ENCODE measurements at regions not wholly inside any gene's neighbourhood (a gene's known extent, or its start where the extent isn't known, plus 50 kb on each side); places are given as distances from the start of the nearest gene placed in this dataset.

DNA sequence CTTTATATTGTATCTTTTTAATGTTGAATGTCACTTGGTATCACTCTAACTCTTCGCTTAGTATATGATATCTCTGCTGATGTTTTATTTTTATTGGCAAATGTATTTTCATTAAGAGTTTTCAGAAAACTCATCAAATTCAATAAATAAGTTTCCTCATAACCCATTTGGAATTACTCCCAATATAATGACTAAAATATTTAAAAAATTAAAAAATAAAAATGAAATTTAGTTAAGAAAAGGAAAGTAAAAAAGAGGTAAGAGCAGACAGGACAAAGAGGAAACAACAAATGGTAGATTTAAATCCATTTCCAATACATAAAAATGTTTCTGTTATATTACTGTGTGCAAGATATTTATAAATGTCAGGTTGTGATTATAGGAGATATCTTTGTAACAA lies 548.9 kb upstream of the SPRY2 start:
- Histone ChIP-seq H3K27ac (ENCODE audit: low read depth in 1 of 2, low read length in 2 of 2) (no peak overlapping the region), H3K4me3 (ENCODE audit: low read depth in 1 of 3, low read length in 3 of 3) (no peak overlapping the region), H3K9me3 (ENCODE audit: control insufficient read depth in 4 of 4, low read length in 3 of 4) (no peaks in the 10 kb centered on the region), H3K36me3 (ENCODE audit: control insufficient read depth in 4 of 4, insufficient read depth in 3 of 4, low read depth in 1 of 4, low read length in 3 of 4) (no peaks in the 10 kb centered on the region), H3K4me1 (ENCODE audit: control insufficient read depth in 4 of 4, insufficient read depth in 4 of 4, low read length in 3 of 4) (no peaks in the 10 kb centered on the region), H3K9ac (ENCODE audit: low read depth in 1 of 2, low read length in 2 of 2) (no peak overlapping the region), H3K27me3 (ENCODE audit: control insufficient read depth in 4 of 4, insufficient read depth in 4 of 4, low read length in 3 of 4) (no peaks in the 10 kb centered on the region)
- DNase-seq (ENCODE audit: low spot score): no peak
- 78% methylated on average over 1 of the region's 1 CpG for WGBS
- TF ChIP-seq, protein P1, sequence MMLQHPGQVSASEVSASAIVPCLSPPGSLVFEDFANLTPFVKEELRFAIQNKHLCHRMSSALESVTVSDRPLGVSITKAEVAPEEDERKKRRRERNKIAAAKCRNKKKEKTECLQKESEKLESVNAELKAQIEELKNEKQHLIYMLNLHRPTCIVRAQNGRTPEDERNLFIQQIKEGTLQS (IDR thresholded peaks at IDR 0.05): no peak
- TF ChIP-seq, protein P2, sequence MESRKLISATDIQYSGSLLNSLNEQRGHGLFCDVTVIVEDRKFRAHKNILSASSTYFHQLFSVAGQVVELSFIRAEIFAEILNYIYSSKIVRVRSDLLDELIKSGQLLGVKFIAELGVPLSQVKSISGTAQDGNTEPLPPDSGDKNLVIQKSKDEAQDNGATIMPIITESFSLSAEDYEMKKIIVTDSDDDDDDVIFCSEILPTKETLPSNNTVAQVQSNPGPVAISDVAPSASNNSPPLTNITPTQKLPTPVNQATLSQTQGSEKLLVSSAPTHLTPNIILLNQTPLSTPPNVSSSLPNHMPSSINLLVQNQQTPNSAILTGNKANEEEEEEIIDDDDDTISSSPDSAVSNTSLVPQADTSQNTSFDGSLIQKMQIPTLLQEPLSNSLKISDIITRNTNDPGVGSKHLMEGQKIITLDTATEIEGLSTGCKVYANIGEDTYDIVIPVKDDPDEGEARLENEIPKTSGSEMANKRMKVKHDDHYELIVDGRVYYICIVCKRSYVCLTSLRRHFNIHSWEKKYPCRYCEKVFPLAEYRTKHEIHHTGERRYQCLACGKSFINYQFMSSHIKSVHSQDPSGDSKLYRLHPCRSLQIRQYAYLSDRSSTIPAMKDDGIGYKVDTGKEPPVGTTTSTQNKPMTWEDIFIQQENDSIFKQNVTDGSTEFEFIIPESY (IDR thresholded peaks at IDR 0.05): no peak
- TF ChIP-seq, protein P3, sequence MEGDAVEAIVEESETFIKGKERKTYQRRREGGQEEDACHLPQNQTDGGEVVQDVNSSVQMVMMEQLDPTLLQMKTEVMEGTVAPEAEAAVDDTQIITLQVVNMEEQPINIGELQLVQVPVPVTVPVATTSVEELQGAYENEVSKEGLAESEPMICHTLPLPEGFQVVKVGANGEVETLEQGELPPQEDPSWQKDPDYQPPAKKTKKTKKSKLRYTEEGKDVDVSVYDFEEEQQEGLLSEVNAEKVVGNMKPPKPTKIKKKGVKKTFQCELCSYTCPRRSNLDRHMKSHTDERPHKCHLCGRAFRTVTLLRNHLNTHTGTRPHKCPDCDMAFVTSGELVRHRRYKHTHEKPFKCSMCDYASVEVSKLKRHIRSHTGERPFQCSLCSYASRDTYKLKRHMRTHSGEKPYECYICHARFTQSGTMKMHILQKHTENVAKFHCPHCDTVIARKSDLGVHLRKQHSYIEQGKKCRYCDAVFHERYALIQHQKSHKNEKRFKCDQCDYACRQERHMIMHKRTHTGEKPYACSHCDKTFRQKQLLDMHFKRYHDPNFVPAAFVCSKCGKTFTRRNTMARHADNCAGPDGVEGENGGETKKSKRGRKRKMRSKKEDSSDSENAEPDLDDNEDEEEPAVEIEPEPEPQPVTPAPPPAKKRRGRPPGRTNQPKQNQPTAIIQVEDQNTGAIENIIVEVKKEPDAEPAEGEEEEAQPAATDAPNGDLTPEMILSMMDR (IDR thresholded peaks at IDR 0.05; ENCODE audit: low read depth, low read length, missing input control): no peak
- TF ChIP-seq YY1 (IDR thresholded peaks at IDR 0.05) (no peak), GABPA (IDR thresholded peaks at IDR 0.05 in 1 of 2, conservative IDR thresholded peaks at IDR 0.05 in 1 of 2) (no peak), JUND (IDR thresholded peaks at IDR 0.05) (no peak), NR2F2 (IDR thresholded peaks at IDR 0.05) (no peak)

DNA sequence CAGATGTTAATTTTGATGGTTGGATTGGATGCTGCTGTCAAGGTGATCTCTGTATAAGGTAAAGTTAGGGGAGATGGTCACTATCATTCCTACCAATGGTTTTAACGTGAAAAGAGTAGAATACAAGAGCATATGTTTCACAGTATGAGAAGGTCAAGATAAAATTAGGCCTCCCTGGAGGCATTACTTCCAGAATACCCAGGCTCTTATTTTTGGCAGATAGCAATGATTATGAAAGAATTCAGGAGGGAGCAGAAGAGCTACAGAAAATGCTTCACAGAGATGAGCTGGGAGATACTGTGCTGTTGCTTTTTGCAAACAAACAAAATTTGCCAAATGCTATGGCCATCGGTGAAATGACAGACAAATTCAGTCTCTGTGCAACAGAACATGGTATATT lies 547.5 kb upstream of the SPRY2 start:
- Histone ChIP-seq H3K9me3 (ENCODE audit: control insufficient read depth in 4 of 4, low read length in 3 of 4) (no peaks in the 10 kb centered on the region), H3K36me3 (ENCODE audit: control insufficient read depth in 4 of 4, insufficient read depth in 3 of 4, low read depth in 1 of 4, low read length in 3 of 4) (no peaks in the 10 kb centered on the region), H3K4me1 (ENCODE audit: control insufficient read depth in 4 of 4, insufficient read depth in 4 of 4, low read length in 3 of 4) (no peaks in the 10 kb centered on the region), H3K27me3 (ENCODE audit: control insufficient read depth in 4 of 4, insufficient read depth in 4 of 4, low read length in 3 of 4) (no peaks in the 10 kb centered on the region), H3K4me3 (ENCODE audit: low read depth in 1 of 3, low read length in 3 of 3) (no peak overlapping the region), H3K9ac (ENCODE audit: low read depth in 1 of 2, low read length in 2 of 2) (no peak overlapping the region), H3K27ac (ENCODE audit: low read depth in 1 of 2, low read length in 2 of 2) (no peak overlapping the region)
- WGBS: 77% methylated on average over 2 of the region's 2 CpGs
- DNase-seq (ENCODE audit: low spot score): no peak
- TF ChIP-seq, protein P3 (IDR thresholded peaks at IDR 0.05; ENCODE audit: low read depth, low read length, missing input control): no peak
- TF ChIP-seq SP1 (IDR thresholded peaks at IDR 0.05): no peak
- TF ChIP-seq FOXA1 (IDR thresholded peaks at IDR 0.05): no peak
- TF ChIP-seq JUND (IDR thresholded peaks at IDR 0.05): no peak
- TF ChIP-seq GABPA (IDR thresholded peaks at IDR 0.05 in 1 of 2, conservative IDR thresholded peaks at IDR 0.05 in 1 of 2): no peak
- TF ChIP-seq, protein P1 (IDR thresholded peaks at IDR 0.05): no peak
- no peak for TF ChIP-seq MAX (IDR thresholded peaks at IDR 0.05)
- TF ChIP-seq HNF4A (conservative IDR thresholded peaks at IDR 0.05): no peak
- no peak for TF ChIP-seq NR2F2 (IDR thresholded peaks at IDR 0.05)
- TF ChIP-seq, protein P4, sequence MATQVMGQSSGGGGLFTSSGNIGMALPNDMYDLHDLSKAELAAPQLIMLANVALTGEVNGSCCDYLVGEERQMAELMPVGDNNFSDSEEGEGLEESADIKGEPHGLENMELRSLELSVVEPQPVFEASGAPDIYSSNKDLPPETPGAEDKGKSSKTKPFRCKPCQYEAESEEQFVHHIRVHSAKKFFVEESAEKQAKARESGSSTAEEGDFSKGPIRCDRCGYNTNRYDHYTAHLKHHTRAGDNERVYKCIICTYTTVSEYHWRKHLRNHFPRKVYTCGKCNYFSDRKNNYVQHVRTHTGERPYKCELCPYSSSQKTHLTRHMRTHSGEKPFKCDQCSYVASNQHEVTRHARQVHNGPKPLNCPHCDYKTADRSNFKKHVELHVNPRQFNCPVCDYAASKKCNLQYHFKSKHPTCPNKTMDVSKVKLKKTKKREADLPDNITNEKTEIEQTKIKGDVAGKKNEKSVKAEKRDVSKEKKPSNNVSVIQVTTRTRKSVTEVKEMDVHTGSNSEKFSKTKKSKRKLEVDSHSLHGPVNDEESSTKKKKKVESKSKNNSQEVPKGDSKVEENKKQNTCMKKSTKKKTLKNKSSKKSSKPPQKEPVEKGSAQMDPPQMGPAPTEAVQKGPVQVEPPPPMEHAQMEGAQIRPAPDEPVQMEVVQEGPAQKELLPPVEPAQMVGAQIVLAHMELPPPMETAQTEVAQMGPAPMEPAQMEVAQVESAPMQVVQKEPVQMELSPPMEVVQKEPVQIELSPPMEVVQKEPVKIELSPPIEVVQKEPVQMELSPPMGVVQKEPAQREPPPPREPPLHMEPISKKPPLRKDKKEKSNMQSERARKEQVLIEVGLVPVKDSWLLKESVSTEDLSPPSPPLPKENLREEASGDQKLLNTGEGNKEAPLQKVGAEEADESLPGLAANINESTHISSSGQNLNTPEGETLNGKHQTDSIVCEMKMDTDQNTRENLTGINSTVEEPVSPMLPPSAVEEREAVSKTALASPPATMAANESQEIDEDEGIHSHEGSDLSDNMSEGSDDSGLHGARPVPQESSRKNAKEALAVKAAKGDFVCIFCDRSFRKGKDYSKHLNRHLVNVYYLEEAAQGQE (IDR thresholded peaks at IDR 0.05): no peak
- no peak for TF ChIP-seq EGR1 (IDR thresholded peaks at IDR 0.05; ENCODE audit: low read depth in 2 of 2)
- no peak for TF ChIP-seq FOXA2 (IDR thresholded peaks at IDR 0.05)
- no peak for TF ChIP-seq RAD21 (IDR thresholded peaks at IDR 0.05)
- TF ChIP-seq YY1 (IDR thresholded peaks at IDR 0.05): no peak
- TF ChIP-seq, protein P2 (IDR thresholded peaks at IDR 0.05): no peak
- TF ChIP-seq TAF1 (conservative IDR thresholded peaks at IDR 0.05): no peak
- TF ChIP-seq RXRA (IDR thresholded peaks at IDR 0.05): no peak
- no peak for TF ChIP-seq HNF4G (IDR thresholded peaks at IDR 0.05)
